ENCODE measurements at regions not wholly inside any gene's neighbourhood (a gene's known extent, or its start where the extent isn't known, plus 50 kb on each side); places are given as distances from the start of the nearest gene placed in this dataset.

DNA sequence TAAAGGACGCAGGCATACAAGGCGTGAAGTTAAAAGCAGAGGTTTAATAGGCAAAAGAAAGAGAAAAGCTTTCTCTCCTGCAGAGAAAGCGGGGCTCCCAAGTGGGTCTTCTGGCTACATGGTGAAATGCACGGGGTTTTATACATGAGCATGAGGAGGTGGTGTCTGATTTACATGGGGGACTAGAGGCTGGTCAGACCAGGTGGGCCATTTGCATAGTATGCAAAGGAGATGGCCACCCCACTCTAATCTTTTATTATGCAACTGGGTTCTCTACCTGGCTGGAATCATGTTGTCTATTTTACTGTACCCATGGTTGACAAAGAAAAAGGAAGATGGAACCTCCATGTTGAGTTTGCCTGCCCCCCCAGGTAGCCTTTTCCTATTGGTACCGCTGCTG lies 356.2 kb downstream of the KCNJ3 start:
- TF ChIP-seq, protein P1, sequence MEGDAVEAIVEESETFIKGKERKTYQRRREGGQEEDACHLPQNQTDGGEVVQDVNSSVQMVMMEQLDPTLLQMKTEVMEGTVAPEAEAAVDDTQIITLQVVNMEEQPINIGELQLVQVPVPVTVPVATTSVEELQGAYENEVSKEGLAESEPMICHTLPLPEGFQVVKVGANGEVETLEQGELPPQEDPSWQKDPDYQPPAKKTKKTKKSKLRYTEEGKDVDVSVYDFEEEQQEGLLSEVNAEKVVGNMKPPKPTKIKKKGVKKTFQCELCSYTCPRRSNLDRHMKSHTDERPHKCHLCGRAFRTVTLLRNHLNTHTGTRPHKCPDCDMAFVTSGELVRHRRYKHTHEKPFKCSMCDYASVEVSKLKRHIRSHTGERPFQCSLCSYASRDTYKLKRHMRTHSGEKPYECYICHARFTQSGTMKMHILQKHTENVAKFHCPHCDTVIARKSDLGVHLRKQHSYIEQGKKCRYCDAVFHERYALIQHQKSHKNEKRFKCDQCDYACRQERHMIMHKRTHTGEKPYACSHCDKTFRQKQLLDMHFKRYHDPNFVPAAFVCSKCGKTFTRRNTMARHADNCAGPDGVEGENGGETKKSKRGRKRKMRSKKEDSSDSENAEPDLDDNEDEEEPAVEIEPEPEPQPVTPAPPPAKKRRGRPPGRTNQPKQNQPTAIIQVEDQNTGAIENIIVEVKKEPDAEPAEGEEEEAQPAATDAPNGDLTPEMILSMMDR (conservative IDR thresholded peaks at IDR 0.05; ENCODE audit: low read length), result no peak
- TF ChIP-seq EZH2phosphoT487 (IDR thresholded peaks at IDR 0.05; ENCODE audit: borderline replicate concordance), result no peak
